Mesothelial cell of epicardium (in vitro differentiated cells): ENCODE measurements at regions not wholly inside any gene's neighbourhood (a gene's known extent, or its start where the extent isn't known, plus 50 kb on each side); places are given as distances from the start of the nearest gene placed in this dataset.

Experiments used
- DNase-seq, 2 experiments: peaks; one replicate each; pipeline ENCODE4 v3.0.0; 2021; ENCODE audit warnings: low spot score in 2 of 2; ENCODE audit not compliant: unreplicated experiment in 2 of 2
- H3K27ac Mint-ChIP-seq: 2 replicates; pipeline ENCODE4 v1.8.0; 2021; ENCODE audit warnings: mixed read lengths
- H3K27me3 Mint-ChIP-seq: 2 replicates; pipeline ENCODE4 v1.8.0; 2021; ENCODE audit warnings: low read depth, mixed read lengths
- H3K36me3 Mint-ChIP-seq: 2 replicates; pipeline ENCODE4 v1.8.0; 2021; ENCODE audit warnings: mixed read lengths
- H3K4me1 Mint-ChIP-seq: 2 replicates; pipeline ENCODE4 v1.8.0; 2021; ENCODE audit warnings: mixed read lengths
- H3K4me3 Mint-ChIP-seq: 2 replicates; pipeline ENCODE4 v1.8.0; 2021; ENCODE audit warnings: mild to moderate bottlenecking, moderate library complexity, mixed read lengths
- H3K9me3 Mint-ChIP-seq: 2 replicates; pipeline ENCODE4 v1.8.0; 2021; ENCODE audit warnings: mixed read lengths
- TF ChIP-seq, protein P1 (sequence below): fragments of 200-600 bp; sonication (generic); IDR thresholded peaks from one replicate; pipeline ENCODE4 v1.5.0; 2021; ENCODE audit warnings: antibody characterized with exemption; ENCODE audit not compliant: unreplicated experiment

DNA sequence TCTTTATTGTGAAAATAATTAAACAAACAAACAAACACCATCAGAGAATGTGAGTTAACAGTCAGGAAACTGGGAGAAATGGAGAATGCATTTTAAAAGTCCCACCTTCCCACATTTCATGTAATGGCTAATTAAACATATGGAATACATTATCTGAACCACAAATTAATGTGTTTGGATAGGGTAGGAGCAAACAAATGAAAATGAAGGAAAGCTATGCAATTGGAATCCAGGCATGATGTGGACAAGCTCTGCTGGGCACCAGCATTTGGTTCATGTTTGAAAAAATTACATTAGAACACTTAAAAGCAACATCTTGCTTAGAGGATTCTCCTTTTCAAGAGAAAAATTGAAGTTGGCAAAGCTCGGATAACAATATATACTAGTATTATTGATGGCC, 628.1 kb downstream of the LMO4 start:
- Mint-ChIP-seq H3K36me3 (no peaks in the 10 kb centered on the region), H3K4me3 (no peak overlapping the region), H3K27me3 (no peaks in the 10 kb centered on the region), H3K9me3 (no peaks in the 10 kb centered on the region), H3K4me1 (peaks cover 20% of the 10 kb centered on the region), H3K27ac (no peak overlapping the region)
- TF ChIP-seq, protein P1, sequence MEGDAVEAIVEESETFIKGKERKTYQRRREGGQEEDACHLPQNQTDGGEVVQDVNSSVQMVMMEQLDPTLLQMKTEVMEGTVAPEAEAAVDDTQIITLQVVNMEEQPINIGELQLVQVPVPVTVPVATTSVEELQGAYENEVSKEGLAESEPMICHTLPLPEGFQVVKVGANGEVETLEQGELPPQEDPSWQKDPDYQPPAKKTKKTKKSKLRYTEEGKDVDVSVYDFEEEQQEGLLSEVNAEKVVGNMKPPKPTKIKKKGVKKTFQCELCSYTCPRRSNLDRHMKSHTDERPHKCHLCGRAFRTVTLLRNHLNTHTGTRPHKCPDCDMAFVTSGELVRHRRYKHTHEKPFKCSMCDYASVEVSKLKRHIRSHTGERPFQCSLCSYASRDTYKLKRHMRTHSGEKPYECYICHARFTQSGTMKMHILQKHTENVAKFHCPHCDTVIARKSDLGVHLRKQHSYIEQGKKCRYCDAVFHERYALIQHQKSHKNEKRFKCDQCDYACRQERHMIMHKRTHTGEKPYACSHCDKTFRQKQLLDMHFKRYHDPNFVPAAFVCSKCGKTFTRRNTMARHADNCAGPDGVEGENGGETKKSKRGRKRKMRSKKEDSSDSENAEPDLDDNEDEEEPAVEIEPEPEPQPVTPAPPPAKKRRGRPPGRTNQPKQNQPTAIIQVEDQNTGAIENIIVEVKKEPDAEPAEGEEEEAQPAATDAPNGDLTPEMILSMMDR, result no peak
- no peak for DNase-seq

DNA sequence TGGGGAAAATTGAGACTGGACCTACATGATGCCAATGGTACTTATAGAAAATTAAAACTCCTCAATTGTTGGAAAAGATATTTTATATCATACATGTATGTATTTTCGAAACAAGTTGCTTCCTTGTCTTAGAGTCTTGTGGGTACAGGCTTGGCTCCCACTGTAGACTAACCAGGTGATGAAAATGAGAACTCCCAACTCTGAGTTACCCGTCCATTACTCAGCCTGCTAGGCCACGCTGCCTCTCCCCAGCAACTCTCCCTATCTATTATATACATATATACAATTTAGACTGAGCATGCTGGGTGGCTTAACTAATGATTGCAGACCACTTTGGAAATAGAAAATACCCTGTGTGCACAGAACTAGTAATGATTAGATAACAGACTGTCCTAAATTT, 628.7 kb downstream of the LMO4 start:
- Mint-ChIP-seq H3K36me3 (no peaks in the 10 kb centered on the region), H3K4me1 (peaks cover 14% of the 10 kb centered on the region), H3K27me3 (no peaks in the 10 kb centered on the region), H3K27ac (no peak overlapping the region), H3K4me3 (no peak overlapping the region), H3K9me3 (peaks cover under 1% of the 10 kb centered on the region)
- DNase-seq, result no peak
- TF ChIP-seq, protein P1, result no peak

DNA sequence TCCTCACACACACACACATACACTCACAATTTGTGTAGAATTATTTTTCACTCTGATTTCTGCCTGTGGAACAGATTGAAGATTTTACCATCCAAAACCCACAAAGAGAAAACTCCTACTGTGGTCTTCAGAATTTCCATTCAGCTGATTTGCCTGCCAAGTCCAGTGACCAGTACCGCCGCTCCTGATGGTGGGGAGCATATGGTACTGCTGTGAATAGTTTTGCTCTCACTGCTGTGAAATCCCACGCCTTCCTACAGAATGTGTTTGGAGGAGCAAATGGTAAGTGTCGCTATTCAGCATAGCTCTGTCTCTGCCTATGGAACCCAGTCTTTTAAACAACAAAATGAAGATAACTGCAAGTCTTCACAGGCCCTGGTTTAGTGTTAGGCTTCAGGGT, 629.5 kb downstream of the LMO4 start:
- Mint-ChIP-seq H3K4me1 (peaks cover 12% of the 10 kb centered on the region), H3K9me3 (peaks cover 3% of the 10 kb centered on the region), H3K36me3 (no peaks in the 10 kb centered on the region), H3K27ac (no peak overlapping the region), H3K27me3 (no peaks in the 10 kb centered on the region), H3K4me3 (no peak overlapping the region)
- no peak for DNase-seq
- TF ChIP-seq, protein P1, result no peak

DNA sequence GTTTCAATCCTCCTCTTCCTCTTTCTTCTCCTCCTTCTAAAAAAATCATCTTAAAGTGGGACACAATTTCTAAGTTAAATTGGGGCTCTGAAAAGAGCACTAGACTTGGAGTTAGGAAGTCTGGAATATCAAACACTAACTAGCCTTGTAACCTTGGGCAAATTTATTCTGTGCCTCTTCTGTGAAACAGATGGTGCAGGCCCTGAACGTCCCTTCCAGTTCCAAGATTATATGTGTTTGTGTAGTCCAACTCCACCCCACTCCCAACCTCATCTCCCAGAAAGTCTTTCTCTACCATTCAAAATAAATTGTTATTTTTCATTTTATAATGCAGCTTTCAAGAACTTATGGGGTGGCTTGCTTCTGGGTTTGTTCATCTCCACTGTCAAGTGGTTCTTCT, 630.0 kb downstream of the LMO4 start:
- no peaks in the 10 kb centered on the region for H3K36me3 Mint-ChIP-seq
- peaks cover 3% of the 10 kb centered on the region for H3K9me3 Mint-ChIP-seq
- DNase-seq, result no peak
- H3K4me1 Mint-ChIP-seq, result peaks cover 11% of the 10 kb centered on the region
- TF ChIP-seq, protein P1, result no peak
- no peak overlapping the region for H3K4me3 Mint-ChIP-seq
- H3K27ac Mint-ChIP-seq, result no peak overlapping the region
- H3K27me3 Mint-ChIP-seq, result no peaks in the 10 kb centered on the region

DNA sequence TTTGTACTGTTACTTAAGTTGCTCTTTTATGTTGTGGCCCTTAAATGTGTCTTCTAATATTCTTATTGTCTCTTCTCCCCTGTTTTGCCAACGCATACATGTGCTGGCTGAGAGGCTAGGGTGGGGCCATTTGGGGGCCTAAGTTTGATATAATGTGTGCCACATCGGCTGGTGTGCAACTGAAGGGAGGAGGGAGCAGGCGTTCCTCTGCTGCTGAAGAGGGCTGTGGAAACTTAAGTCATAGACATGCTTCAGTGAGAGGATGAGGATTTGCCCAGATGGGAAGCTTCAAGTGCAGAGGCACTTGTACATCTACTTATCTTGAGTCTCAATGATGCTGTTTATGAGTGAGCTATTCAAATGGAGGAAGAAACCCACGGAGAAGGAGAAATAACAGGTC, 630.6 kb downstream of the LMO4 start:
- peaks cover 3% of the 10 kb centered on the region for H3K9me3 Mint-ChIP-seq
- H3K4me1 Mint-ChIP-seq, result peaks cover 9% of the 10 kb centered on the region
- DNase-seq, result no peak
- H3K27me3 Mint-ChIP-seq, result no peaks in the 10 kb centered on the region
- H3K4me3 Mint-ChIP-seq, result no peak overlapping the region
- TF ChIP-seq, protein P1, result no peak
- no peaks in the 10 kb centered on the region for H3K36me3 Mint-ChIP-seq
- H3K27ac Mint-ChIP-seq, result no peak overlapping the region

DNA sequence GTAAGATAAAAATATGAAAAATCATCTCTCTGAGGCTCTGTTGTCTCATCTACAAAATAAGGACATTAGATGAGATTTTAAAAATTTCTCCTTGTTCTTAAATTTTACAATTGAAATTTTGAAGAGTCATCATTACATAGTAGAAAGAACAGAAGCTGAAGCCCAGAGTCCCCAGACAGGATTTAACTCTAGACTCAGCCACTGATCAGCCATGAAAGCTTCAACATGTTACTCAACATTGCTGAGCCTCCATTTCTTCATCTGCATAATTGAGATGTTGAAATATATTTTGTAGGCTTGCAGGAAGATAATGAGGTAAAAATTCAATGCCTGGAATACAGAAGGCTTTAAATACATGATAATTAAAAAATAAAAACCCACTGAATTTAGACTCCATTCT, 633.3 kb downstream of the LMO4 start:
- Mint-ChIP-seq H3K27me3 (no peaks in the 10 kb centered on the region), H3K4me1 (no peaks in the 10 kb centered on the region), H3K9me3 (peaks cover 3% of the 10 kb centered on the region), H3K27ac (no peak overlapping the region), H3K4me3 (no peak overlapping the region), H3K36me3 (no peaks in the 10 kb centered on the region)
- DNase-seq, result no peak
- TF ChIP-seq, protein P1, result no peak
